CD4-positive, alpha-beta T cell (primary cell): ENCODE measurements at regions not wholly inside any gene's neighbourhood (a gene's known extent, or its start where the extent isn't known, plus 50 kb on each side); places are given as distances from the start of the nearest gene placed in this dataset.

Experiments
- ATAC-seq: fragments of 200-7000 bp; cut with Tn5 transposase; one replicate; pipeline ENCODE4 v1.10.0; 2022; ENCODE audit warnings: mild to moderate bottlenecking; ENCODE audit not compliant: poor library complexity
- CTCF ChIA-PET: fragments of 350-600 bp; sonication (Branson Sonifier 250); formaldehyde crosslinking; loops from one replicate; lab custom pipeline; 2021; ENCODE audit warnings: antibody characterized with exemption, inconsistent platforms; lab: Charles Lee
- POLR2A ChIA-PET: fragments of 350-600 bp; sonication (Branson Sonifier 250); formaldehyde crosslinking; loops from one replicate; lab custom pipeline; 2021; ENCODE audit warnings: antibody characterized with exemption, inconsistent platforms; lab: Charles Lee
- DNase-seq, 14 experiments: peaks; one replicate each; pipeline ENCODE4 v3.0.0-alpha.2; 2013 to 2020; ENCODE audit warnings: mixed read lengths in 2 of 14
- H3K27ac ChIP-seq, 2 donors: one replicate each; pipeline versions ENCODE4 v1.5.1 to v1.7.0; 2013; ENCODE audit warnings: low read length in 2 of 2, low read depth in 1 of 2, mild to moderate bottlenecking in 1 of 2
- H3K27me3 ChIP-seq, 2 experiments: 1 replicate in 1 of 2; 2 replicates in 1 of 2; pipeline versions ENCODE4 v1.6.1 to v1.7.0; 2013; ENCODE audit warnings: low read length in 2 of 2, control low read depth in 1 of 2, mild to moderate bottlenecking in 1 of 2, moderate library complexity in 1 of 2; ENCODE audit not compliant: insufficient read depth in 2 of 2, control insufficient read depth in 1 of 2
- H3K36me3 ChIP-seq: one replicate; pipeline ENCODE4 v1.6.1; 2013; ENCODE audit warnings: low read length, control low read depth; ENCODE audit not compliant: insufficient read depth
- H3K4me1 ChIP-seq: one replicate; pipeline ENCODE4 v1.6.1; 2013; ENCODE audit warnings: low read length, control low read depth; ENCODE audit not compliant: insufficient read depth
- H3K4me3 ChIP-seq: one replicate; pipeline ENCODE4 v1.5.1; 2013; ENCODE audit warnings: mild to moderate bottlenecking, low read length, moderate library complexity
- H3K9me3 ChIP-seq, 2 experiments: 1 replicate in 1 of 2; 2 replicates in 1 of 2; pipeline versions ENCODE4 v1.6.1 to v1.7.0; 2013; ENCODE audit warnings: low read length in 2 of 2, mild to moderate bottlenecking in 2 of 2, control low read depth in 1 of 2, moderate library complexity in 1 of 2; ENCODE audit not compliant: control insufficient read depth in 1 of 2, insufficient read depth in 1 of 2
- H3K27ac Mint-ChIP-seq: one replicate; pipeline ENCODE4 v1.8.0; 2020; ENCODE audit warnings: mixed read lengths
- H3K27me3 Mint-ChIP-seq: one replicate; pipeline ENCODE4 v1.8.0; 2021; ENCODE audit warnings: mixed read lengths
- H3K36me3 Mint-ChIP-seq: one replicate; pipeline ENCODE4 v1.8.0; 2021; ENCODE audit warnings: low read depth, mixed read lengths
- H3K4me1 Mint-ChIP-seq: one replicate; pipeline ENCODE4 v1.8.0; 2021; ENCODE audit warnings: low read depth, mixed read lengths
- H3K4me3 Mint-ChIP-seq: one replicate; pipeline ENCODE4 v1.8.0; 2020; ENCODE audit warnings: mild to moderate bottlenecking, mixed read lengths
- H3K9me3 Mint-ChIP-seq: one replicate; pipeline ENCODE4 v1.8.0; 2020; ENCODE audit warnings: mixed read lengths
- CTCF ChIP-seq: fragments of 200-600 bp; IDR thresholded peaks from one replicate; pipeline ENCODE4 v1.8.0; 2022; ENCODE audit warnings: antibody characterized with exemption, mild to moderate bottlenecking
- intact Hi-C, 2 experiments: fragments of 100-400 bp; cut with DNase I in 1 of 2; cut with micrococcal nuclease in 1 of 2; formaldehyde crosslinking; loops; one replicate each; pipeline versions ENCODE4 v1.15.1 to v1.9.0; 2023 to 2025; cut with DNase I, micrococcal nuclease

GRCh38 chr9:102862478-102862877, 132.7 kb upstream of the CYLC2 start:
- Mint-ChIP-seq H3K4me1 (no peaks in the 10 kb centered on the region), H3K27me3 (no peaks in the 10 kb centered on the region), H3K27ac (no peak overlapping the region), H3K36me3 (no peaks in the 10 kb centered on the region), H3K9me3 (peaks cover 7% of the 10 kb centered on the region), H3K4me3 (no peak overlapping the region)
- intact Hi-C loops: no loop called here
- Histone ChIP-seq H3K27ac (no peak overlapping the region), H3K4me1 (no peaks in the 10 kb centered on the region), H3K27me3 (no peaks in the 10 kb centered on the region), H3K4me3 (no peak overlapping the region), H3K9me3 (no peaks in the 10 kb centered on the region), H3K36me3 (no peaks in the 10 kb centered on the region)
- ChIA-PET CTCF (no interaction called here), POLR2A (no interaction called here)
- no peak for ATAC-seq
- TF ChIP-seq CTCF: no peak
- DNase-seq: no peak

GRCh38 chr9:102855641-102856040, 139.5 kb upstream of the CYLC2 start:
- intact Hi-C loops: no loop called here
- no peaks in the 10 kb centered on the region for H3K4me1 ChIP-seq
- H3K27me3 ChIP-seq: no peaks in the 10 kb centered on the region
- no peaks in the 10 kb centered on the region for H3K9me3 ChIP-seq
- Mint-ChIP-seq H3K27ac (no peak overlapping the region), H3K36me3 (no peaks in the 10 kb centered on the region), H3K4me3 (no peak overlapping the region), H3K4me1 (no peaks in the 10 kb centered on the region), H3K9me3 (peaks cover 11% of the 10 kb centered on the region), H3K27me3 (no peaks in the 10 kb centered on the region)
- no peak overlapping the region for H3K4me3 ChIP-seq
- no peaks in the 10 kb centered on the region for H3K36me3 ChIP-seq
- ChIA-PET CTCF (no interaction called here), POLR2A (no interaction called here)
- no peak overlapping the region for H3K27ac ChIP-seq
- DNase-seq: no peak
- no peak for TF ChIP-seq CTCF
- ATAC-seq: no peak

GRCh38 chr9:102845827-102846371, 149.2 kb upstream of the CYLC2 start:
- ChIA-PET CTCF (no interaction called here), POLR2A (no interaction called here)
- H3K4me3 Mint-ChIP-seq: no peak overlapping the region
- ATAC-seq (no peak), DNase-seq (no peak)
- no peaks in the 10 kb centered on the region for H3K27me3 Mint-ChIP-seq
- Histone ChIP-seq H3K36me3 (no peaks in the 10 kb centered on the region), H3K27ac (no peak overlapping the region), H3K4me1 (no peaks in the 10 kb centered on the region), H3K4me3 (no peak overlapping the region), H3K9me3 (no peaks in the 10 kb centered on the region), H3K27me3 (no peaks in the 10 kb centered on the region)
- intact Hi-C loops: no loop called here
- TF ChIP-seq CTCF: no peak
- no peaks in the 10 kb centered on the region for H3K36me3 Mint-ChIP-seq
- peaks cover 5% of the 10 kb centered on the region for H3K9me3 Mint-ChIP-seq
- no peaks in the 10 kb centered on the region for H3K4me1 Mint-ChIP-seq
- H3K27ac Mint-ChIP-seq: no peak overlapping the region
